HEK293T (cell line): ENCODE measurements at regions not wholly inside any gene's neighbourhood (a gene's known extent, or its start where the extent isn't known, plus 50 kb on each side); places are given as distances from the start of the nearest gene placed in this dataset.

ENCODE experiments used
- CTBP1 ChIP-seq: fragments of 450-650 bp; IDR thresholded peaks from 2 replicates; pipeline ENCODE4 v1.6.1; 2016; ENCODE audit warnings: borderline replicate concordance
- FOXK2 ChIP-seq: fragments of 450-650 bp; IDR thresholded peaks from 2 replicates; pipeline ENCODE4 v1.6.1; 2016; ENCODE audit warnings: mild to moderate bottlenecking
- FOXM1 ChIP-seq: fragments of 450-650 bp; IDR thresholded peaks from 2 replicates; pipeline ENCODE4 v1.6.1; 2017; ENCODE audit warnings: mild to moderate bottlenecking, borderline replicate concordance
- L3MBTL2 ChIP-seq: fragments of 450-650 bp; conservative IDR thresholded peaks from 2 replicates; pipeline ENCODE4 v1.6.1; 2016; ENCODE audit warnings: mild to moderate bottlenecking
- SP1 ChIP-seq: fragments of 450-650 bp; IDR thresholded peaks from 2 replicates; pipeline ENCODE4 v1.6.1; 2017

GRCh38 chr6:1103945-1104623 lies 207.8 kb upstream of the FOXQ1 start:
- TF ChIP-seq FOXK2: no peak
- no peak for TF ChIP-seq SP1
- no peak for TF ChIP-seq CTBP1
- TF ChIP-seq FOXM1: no peak
- TF ChIP-seq L3MBTL2: peak; percentile 87
